Retinal pigment epithelial cell (primary cell): ENCODE measurements at regions not wholly inside any gene's neighbourhood (a gene's known extent, or its start where the extent isn't known, plus 50 kb on each side); places are given as distances from the start of the nearest gene placed in this dataset.

Source experiments
- DNase-seq: peaks from one replicate; pipeline ENCODE4 v3.0.0-alpha.2; 2010; ENCODE audit warnings: low read depth
- H3K4me3 ChIP-seq: 2 replicates; pipeline ENCODE4 v1.5.1; 2011; ENCODE audit warnings: mild to moderate bottlenecking, low read length, control low read depth, moderate library complexity
- CTCF ChIP-seq: conservative IDR thresholded peaks from 2 replicates; pipeline ENCODE4 v1.5.1; 2011; ENCODE audit warnings: low read depth, low read length, control low read depth, inconsistent platforms

- TF ChIP-seq CTCF, result no peak
- no peak for DNase-seq
- no peak overlapping the region for H3K4me3 ChIP-seq
These were observed 333.2 kb upstream of the FGF13 start for GRCh38 chrX:139044680-139045079.

- no peak for DNase-seq
- H3K4me3 ChIP-seq, result no peak overlapping the region
- no peak for TF ChIP-seq CTCF
These were observed 327.5 kb upstream of the FGF13 start for GRCh38 chrX:139039041-139039440.

GRCh38 chrX:139026811-139027210, 315.3 kb upstream of the FGF13 start:
- TF ChIP-seq CTCF, result no peak
- no peak for DNase-seq
- H3K4me3 ChIP-seq, result no peak overlapping the region

GRCh38 chrX:139026406-139026805, 314.9 kb upstream of the FGF13 start:
- no peak for TF ChIP-seq CTCF

GRCh38 chrX:139025816-139026215, 314.3 kb upstream of the FGF13 start:
- no peak overlapping the region for H3K4me3 ChIP-seq
- no peak for DNase-seq
- no peak for TF ChIP-seq CTCF

More at GRCh38 chrX:139026406-139026805, 314.9 kb upstream of the FGF13 start:
- DNase-seq, result no peak
- H3K4me3 ChIP-seq, result no peak overlapping the region

- DNase-seq, result no peak
- TF ChIP-seq CTCF, result no peak
- H3K4me3 ChIP-seq, result no peak overlapping the region
These were observed 312.0 kb upstream of the FGF13 start for GRCh38 chrX:139023531-139023930.

GRCh38 chrX:139020801-139021200, 309.3 kb upstream of the FGF13 start:
- no peak for TF ChIP-seq CTCF
- no peak for DNase-seq
- no peak overlapping the region for H3K4me3 ChIP-seq
